IMR-90 (cell line): ENCODE measurements at regions not wholly inside any gene's neighbourhood (a gene's known extent, or its start where the extent isn't known, plus 50 kb on each side); places are given as distances from the start of the nearest gene placed in this dataset.

ENCODE experiments used
- BHLHE40 ChIP-seq: fragments of 150-350 bp; IDR thresholded peaks from 2 replicates; pipeline ENCODE4 v1.6.1; 2016; ENCODE audit warnings: mild to moderate bottlenecking, low read depth, low read length
- CEBPB ChIP-seq: IDR thresholded peaks from 2 replicates; pipeline ENCODE4 v1.6.1; 2012; ENCODE audit warnings: low read depth, low read length, improper control_type of control experiment
- FOS ChIP-seq: fragments of 150-350 bp; IDR thresholded peaks from 2 replicates; pipeline ENCODE4 v1.6.1; 2016; ENCODE audit warnings: low read depth, low read length
- MXI1 ChIP-seq: IDR thresholded peaks from 2 replicates; pipeline ENCODE4 v1.6.1; 2012; ENCODE audit warnings: low read depth, mild to moderate bottlenecking, low read length, moderate library complexity, borderline replicate concordance
- RCOR1 ChIP-seq: IDR thresholded peaks from 2 replicates; pipeline ENCODE4 v1.6.1; 2012; ENCODE audit warnings: mild to moderate bottlenecking, low read length, improper control_type of control experiment; ENCODE audit not compliant: insufficient replicate concordance
- SMC3 ChIP-seq: fragments of 150-350 bp; IDR thresholded peaks from 2 replicates; pipeline ENCODE4 v1.6.1; 2016; ENCODE audit warnings: low read depth, mild to moderate bottlenecking, antibody characterized with exemption, low read length, moderate library complexity
- TF ChIP-seq, protein P1 (sequence below): conservative IDR thresholded peaks from 2 replicates; pipeline ENCODE4 v1.5.1; 2012; ENCODE audit warnings: mild to moderate bottlenecking, low read depth, low read length, improper control_type of control experiment
- TF ChIP-seq, protein P2 (sequence below): fragments of 150-350 bp; IDR thresholded peaks from 2 replicates; pipeline ENCODE4 v1.6.1; 2017; ENCODE audit warnings: mild to moderate bottlenecking, antibody characterized with exemption, low read length, low read depth

DNA sequence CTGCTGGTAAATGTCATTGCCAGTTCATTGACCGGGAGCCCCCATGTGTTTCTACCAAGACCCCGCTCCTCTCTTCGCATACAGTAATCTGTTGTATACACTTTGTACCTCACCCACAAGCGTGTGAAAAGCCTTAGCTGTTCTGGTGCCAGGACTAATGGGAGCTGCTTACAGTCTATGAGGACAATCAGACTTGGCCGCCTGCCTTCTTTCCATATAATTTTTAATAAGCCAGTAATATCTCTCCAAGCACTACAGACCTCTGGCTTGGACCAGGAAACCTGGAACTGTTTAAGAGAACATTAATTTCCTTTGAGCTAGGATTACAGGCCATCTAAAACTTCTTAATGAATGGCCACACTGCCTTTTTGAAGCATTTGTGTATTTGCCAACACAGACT lies 149.7 kb upstream of the MSX1 start:
- TF ChIP-seq CEBPB = no peak
- TF ChIP-seq, protein P1, sequence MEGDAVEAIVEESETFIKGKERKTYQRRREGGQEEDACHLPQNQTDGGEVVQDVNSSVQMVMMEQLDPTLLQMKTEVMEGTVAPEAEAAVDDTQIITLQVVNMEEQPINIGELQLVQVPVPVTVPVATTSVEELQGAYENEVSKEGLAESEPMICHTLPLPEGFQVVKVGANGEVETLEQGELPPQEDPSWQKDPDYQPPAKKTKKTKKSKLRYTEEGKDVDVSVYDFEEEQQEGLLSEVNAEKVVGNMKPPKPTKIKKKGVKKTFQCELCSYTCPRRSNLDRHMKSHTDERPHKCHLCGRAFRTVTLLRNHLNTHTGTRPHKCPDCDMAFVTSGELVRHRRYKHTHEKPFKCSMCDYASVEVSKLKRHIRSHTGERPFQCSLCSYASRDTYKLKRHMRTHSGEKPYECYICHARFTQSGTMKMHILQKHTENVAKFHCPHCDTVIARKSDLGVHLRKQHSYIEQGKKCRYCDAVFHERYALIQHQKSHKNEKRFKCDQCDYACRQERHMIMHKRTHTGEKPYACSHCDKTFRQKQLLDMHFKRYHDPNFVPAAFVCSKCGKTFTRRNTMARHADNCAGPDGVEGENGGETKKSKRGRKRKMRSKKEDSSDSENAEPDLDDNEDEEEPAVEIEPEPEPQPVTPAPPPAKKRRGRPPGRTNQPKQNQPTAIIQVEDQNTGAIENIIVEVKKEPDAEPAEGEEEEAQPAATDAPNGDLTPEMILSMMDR = no peak
- TF ChIP-seq MXI1 = no peak
- TF ChIP-seq, protein P2, sequence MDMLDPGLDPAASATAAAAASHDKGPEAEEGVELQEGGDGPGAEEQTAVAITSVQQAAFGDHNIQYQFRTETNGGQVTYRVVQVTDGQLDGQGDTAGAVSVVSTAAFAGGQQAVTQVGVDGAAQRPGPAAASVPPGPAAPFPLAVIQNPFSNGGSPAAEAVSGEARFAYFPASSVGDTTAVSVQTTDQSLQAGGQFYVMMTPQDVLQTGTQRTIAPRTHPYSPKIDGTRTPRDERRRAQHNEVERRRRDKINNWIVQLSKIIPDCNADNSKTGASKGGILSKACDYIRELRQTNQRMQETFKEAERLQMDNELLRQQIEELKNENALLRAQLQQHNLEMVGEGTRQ = no peak
- TF ChIP-seq BHLHE40 = no peak
- no peak for TF ChIP-seq SMC3
- no peak for TF ChIP-seq FOS
- TF ChIP-seq RCOR1 = no peak
